Retinal pigment epithelial cell (primary cell): ENCODE measurements at regions not wholly inside any gene's neighbourhood (a gene's known extent, or its start where the extent isn't known, plus 50 kb on each side); places are given as distances from the start of the nearest gene placed in this dataset.

Experiments used
- DNase-seq: peaks from one replicate; pipeline ENCODE4 v3.0.0-alpha.2; 2010; ENCODE audit warnings: low read depth
- H3K4me3 ChIP-seq: 2 replicates; pipeline ENCODE4 v1.5.1; 2011; ENCODE audit warnings: mild to moderate bottlenecking, low read length, control low read depth, moderate library complexity
- TF ChIP-seq, protein P1 (sequence below): conservative IDR thresholded peaks from 2 replicates; pipeline ENCODE4 v1.5.1; 2011; ENCODE audit warnings: low read depth, low read length, control low read depth, inconsistent platforms

DNA sequence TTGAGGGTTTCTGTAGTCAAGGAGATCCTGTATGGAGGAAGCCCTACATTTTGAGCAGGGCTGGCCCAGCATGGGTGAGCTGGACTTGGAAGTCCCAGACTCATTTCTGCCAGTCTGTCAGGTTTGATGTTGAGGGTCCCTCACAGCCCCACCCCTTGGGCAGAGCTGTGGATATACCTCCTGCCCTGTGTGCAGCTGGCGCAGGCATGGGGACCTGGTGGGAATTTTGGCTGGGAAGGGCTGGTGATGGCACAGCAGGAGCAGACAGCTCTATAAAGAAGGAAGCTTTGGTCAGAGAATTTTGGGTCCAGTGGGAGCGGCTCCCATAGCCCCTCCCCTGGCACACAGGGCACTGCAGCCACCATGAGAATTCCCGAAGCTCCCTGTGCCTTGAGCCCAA lies 482.6 kb downstream of the RPS24 start:
- no peak for DNase-seq
- TF ChIP-seq, protein P1, sequence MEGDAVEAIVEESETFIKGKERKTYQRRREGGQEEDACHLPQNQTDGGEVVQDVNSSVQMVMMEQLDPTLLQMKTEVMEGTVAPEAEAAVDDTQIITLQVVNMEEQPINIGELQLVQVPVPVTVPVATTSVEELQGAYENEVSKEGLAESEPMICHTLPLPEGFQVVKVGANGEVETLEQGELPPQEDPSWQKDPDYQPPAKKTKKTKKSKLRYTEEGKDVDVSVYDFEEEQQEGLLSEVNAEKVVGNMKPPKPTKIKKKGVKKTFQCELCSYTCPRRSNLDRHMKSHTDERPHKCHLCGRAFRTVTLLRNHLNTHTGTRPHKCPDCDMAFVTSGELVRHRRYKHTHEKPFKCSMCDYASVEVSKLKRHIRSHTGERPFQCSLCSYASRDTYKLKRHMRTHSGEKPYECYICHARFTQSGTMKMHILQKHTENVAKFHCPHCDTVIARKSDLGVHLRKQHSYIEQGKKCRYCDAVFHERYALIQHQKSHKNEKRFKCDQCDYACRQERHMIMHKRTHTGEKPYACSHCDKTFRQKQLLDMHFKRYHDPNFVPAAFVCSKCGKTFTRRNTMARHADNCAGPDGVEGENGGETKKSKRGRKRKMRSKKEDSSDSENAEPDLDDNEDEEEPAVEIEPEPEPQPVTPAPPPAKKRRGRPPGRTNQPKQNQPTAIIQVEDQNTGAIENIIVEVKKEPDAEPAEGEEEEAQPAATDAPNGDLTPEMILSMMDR, result no peak
- H3K4me3 ChIP-seq, result no peak overlapping the region

DNA sequence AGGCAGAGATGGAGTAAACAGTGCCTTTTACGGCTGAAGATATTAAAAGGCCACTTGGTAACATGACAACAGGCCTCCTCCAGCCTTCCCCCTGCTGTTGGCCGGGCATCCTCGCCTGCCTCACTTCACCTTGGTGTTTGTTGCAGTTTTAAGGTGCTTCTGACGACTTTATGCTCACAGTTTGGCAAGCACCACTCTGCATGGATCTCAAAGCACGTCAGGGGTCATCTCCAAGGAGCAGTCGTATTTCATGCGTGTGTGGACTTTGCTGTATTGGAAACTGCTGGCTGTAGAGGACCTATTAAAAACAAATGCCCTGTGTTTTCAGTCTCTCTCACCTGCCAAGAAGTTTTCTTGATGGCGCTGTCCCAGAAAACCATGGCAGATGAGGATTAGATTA lies 483.1 kb downstream of the RPS24 start:
- no peak overlapping the region for H3K4me3 ChIP-seq
- no peak for DNase-seq
- TF ChIP-seq, protein P1, result no peak

DNA sequence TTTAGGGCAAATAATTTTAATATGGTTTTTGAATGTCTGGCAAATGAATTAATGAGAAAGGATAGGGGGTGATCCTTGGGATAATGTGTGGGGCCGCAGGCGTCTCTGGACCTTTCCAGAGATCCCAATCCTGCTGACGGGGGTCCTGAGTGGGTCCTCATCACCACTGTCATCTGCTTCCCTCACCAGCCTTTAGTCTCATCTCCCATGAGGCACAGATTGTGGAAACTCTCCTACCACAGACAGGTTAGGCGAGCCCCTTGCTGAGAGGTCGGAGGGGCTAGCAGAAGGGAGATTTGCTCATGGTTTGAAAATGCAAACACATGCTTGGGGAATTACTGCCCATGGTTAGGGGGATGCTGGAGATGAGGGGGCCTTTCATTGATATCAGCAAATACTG lies 484.6 kb downstream of the RPS24 start:
- no peak overlapping the region for H3K4me3 ChIP-seq
- DNase-seq, result no peak
- TF ChIP-seq, protein P1, result no peak

DNA sequence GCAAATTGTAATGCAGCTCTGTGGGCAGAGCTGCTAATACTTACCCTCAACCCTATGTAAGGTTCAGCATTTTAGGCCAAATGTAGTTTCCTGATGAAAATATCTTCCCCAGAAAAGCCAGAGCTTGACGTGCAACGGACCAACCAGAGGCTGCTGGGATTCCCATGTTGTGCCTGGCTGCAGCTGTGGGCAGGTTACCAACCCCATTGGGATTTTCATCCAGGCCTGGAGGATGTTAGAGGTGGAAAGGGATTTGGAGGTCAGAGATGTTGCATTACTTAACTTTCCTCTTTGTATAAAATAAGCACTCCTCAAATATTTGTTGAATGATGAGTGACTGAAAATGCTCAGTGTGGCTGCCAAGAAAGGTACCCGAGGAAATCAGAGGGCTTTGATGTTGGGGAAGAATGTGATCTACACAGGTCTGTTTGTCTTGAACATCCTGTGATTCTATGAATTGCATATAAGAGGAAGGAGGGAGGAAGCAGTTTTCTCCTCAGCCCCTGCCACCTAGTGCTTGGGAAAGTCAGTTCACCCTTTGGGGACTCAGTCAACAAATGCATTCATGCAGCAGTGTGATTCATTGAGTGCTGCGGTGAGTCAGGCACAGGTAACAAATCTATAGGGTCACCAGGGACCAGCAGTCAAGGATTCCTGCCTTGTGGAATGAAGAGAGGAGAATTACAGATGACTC lies 487.2 kb downstream of the RPS24 start:
- no peak overlapping the region for H3K4me3 ChIP-seq
- DNase-seq, result peak; percentile 26
- TF ChIP-seq, protein P1, result peak; percentile 66

DNA sequence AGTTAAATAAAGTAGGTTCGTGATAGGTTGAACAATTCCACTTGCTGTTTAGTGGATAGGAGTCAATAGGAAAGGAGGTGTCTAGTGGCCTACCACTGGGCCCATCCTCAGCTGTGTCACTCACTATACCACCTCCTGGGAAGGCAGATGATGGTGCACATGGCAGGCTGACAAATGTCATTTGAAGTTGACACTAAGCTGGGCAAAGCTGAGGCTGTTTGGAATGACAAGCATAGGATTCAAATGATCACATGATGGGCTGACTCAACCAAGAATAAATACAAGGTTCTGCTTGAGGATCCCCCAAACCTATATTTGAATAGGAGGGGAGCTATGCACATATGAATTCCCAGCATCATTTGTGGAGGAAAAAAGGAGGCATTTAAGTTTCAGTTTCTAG lies 489.8 kb downstream of the RPS24 start:
- no peak overlapping the region for H3K4me3 ChIP-seq
- DNase-seq, result no peak
- TF ChIP-seq, protein P1, result no peak

DNA sequence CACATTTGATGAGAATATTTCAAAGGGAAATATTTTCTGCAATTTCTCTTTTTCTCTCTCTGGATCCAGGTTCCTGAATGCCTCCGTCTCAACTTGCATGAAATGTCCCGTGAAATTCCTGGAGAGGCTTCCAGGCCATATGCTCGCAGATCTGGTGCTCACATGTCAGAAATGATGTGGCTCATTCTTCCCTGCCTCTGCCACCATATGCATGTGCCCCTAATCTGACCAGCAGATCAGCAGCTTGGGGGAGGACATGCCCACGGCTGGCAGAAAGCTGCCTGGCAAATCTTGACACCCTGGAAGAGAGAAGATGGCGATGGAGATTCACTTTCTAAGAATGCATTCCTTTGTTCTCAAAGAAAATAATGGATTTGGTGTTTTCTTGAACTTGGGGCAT lies 490.7 kb downstream of the RPS24 start:
- TF ChIP-seq, protein P1, result no peak
- no peak overlapping the region for H3K4me3 ChIP-seq
- no peak for DNase-seq

DNA sequence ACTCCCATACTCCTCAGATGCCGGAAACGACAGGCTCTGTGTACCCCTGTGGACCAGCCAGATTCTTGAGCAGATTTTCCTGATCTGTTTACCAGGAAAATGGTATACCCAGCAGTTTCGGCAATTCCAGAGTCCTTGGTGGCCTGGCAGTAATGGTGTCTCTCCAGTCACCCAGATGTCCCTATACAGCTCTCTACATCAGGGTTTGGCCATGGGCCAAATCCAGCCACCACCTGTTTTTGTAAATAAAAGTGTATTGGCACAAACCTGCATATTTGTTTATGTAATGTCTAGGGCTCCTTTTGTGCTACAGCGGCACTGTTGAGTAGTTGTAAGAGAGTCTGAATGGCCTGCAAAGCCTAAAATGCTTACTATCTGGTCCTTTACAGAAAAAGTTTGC lies 491.3 kb downstream of the RPS24 start:
- DNase-seq, result no peak
- TF ChIP-seq, protein P1, result no peak

More for the DNA sequence above, 491.3 kb downstream of the RPS24 start:
- H3K4me3 ChIP-seq, result no peak overlapping the region
